GM21786 (cell line): ENCODE measurements at regions not wholly inside any gene's neighbourhood (a gene's known extent, or its start where the extent isn't known, plus 50 kb on each side); places are given as distances from the start of the nearest gene placed in this dataset.
"Not testable (repeated sequence)": the region's sequence is repeated elsewhere in the genome, so short reads cannot be mapped to it uniquely, and the experiment has no call there.

ENCODE experiments used
- ATAC-seq: cut with Tn5 transposase; IDR thresholded peaks from one replicate; pipeline ENCODE4 v1.9.1; 2021; ENCODE audit not compliant: unreplicated experiment

- not testable (repeated sequence) for ATAC-seq
These were observed 316.5 kb upstream of the FZD8 start for GRCh38 chr10:35958609-35959008.

- ATAC-seq: no peak
These were observed 308.6 kb upstream of the FZD8 start for GRCh38 chr10:35950701-35951100.

- no peak for ATAC-seq
These were observed 308.1 kb upstream of the FZD8 start for GRCh38 chr10:35950226-35950625.

- no peak for ATAC-seq
These were observed 307.7 kb upstream of the FZD8 start for GRCh38 chr10:35949811-35950211.

GRCh38 chr10:35946556-35946955 lies 304.5 kb upstream of the FZD8 start:
- no peak for ATAC-seq

- ATAC-seq: no peak
These were observed 300.0 kb upstream of the FZD8 start for GRCh38 chr10:35942057-35942456.

GRCh38 chr10:35940141-35941041 lies 298.3 kb upstream of the FZD8 start:
- no peak for ATAC-seq

- ATAC-seq: no peak
These were observed 296.1 kb upstream of the FZD8 start for GRCh38 chr10:35938160-35938559.

GRCh38 chr10:35937546-35937945 lies 295.4 kb upstream of the FZD8 start:
- ATAC-seq: no peak

- ATAC-seq: no peak
These were observed 292.5 kb upstream of the FZD8 start for GRCh38 chr10:35934642-35934995.

- no peak for ATAC-seq
These were observed 292.0 kb upstream of the FZD8 start for GRCh38 chr10:35933940-35934641.

GRCh38 chr10:35933491-35933890 lies 291.4 kb upstream of the FZD8 start:
- ATAC-seq: no peak

GRCh38 chr10:35929962-35930361 lies 287.9 kb upstream of the FZD8 start:
- not testable (repeated sequence) for ATAC-seq

GRCh38 chr10:35928748-35929147 lies 286.7 kb upstream of the FZD8 start:
- ATAC-seq: no peak

GRCh38 chr10:35927990-35928488 lies 285.9 kb upstream of the FZD8 start:
- no peak for ATAC-seq

GRCh38 chr10:35927341-35927740 lies 285.2 kb upstream of the FZD8 start:
- ATAC-seq: no peak

- no peak for ATAC-seq
These were observed 284.8 kb upstream of the FZD8 start for GRCh38 chr10:35926846-35927245.

- no peak for ATAC-seq
These were observed 283.4 kb upstream of the FZD8 start for GRCh38 chr10:35925493-35925892.

GRCh38 chr10:35924759-35925158 lies 282.7 kb upstream of the FZD8 start:
- no peak for ATAC-seq

- ATAC-seq: no peak
These were observed 280.9 kb upstream of the FZD8 start for GRCh38 chr10:35922876-35923600.

GRCh38 chr10:35921866-35922350 lies 279.8 kb upstream of the FZD8 start:
- no peak for ATAC-seq
